ENCODE measurements at regions not wholly inside any gene's neighbourhood (a gene's known extent, or its start where the extent isn't known, plus 50 kb on each side); places are given as distances from the start of the nearest gene placed in this dataset.

- Mint-ChIP-seq H3K9me3 (no peaks in the 10 kb centered on the region), H3K36me3 (ENCODE audit: low read depth) (no peaks in the 10 kb centered on the region), H3K27me3 (ENCODE audit: low read depth, poor library complexity) (peaks cover 41% of the 10 kb centered on the region), H3K4me3 (no peak overlapping the region), H3K4me1 (no peaks in the 10 kb centered on the region), H3K27ac (no peak overlapping the region)
- no peak for DNase-seq
- no peak for TF ChIP-seq CTCF (IDR thresholded peaks at IDR 0.05)
Observed at GRCh38 chr10:8289186-8289924, 234.9 kb downstream of the GATA3 start.

GRCh38 chr10:8294779-8295178 lies 240.3 kb downstream of the GATA3 start:
- Mint-ChIP-seq H3K27me3 (ENCODE audit: low read depth, poor library complexity) (peaks cover 72% of the 10 kb centered on the region), H3K36me3 (ENCODE audit: low read depth) (no peaks in the 10 kb centered on the region), H3K4me1 (peaks cover 6% of the 10 kb centered on the region), H3K9me3 (no peaks in the 10 kb centered on the region), H3K4me3 (no peak overlapping the region), H3K27ac (no peak overlapping the region)
- TF ChIP-seq CTCF (IDR thresholded peaks at IDR 0.05), result no peak
- no peak for DNase-seq

GRCh38 chr10:8295311-8295710 lies 240.8 kb downstream of the GATA3 start:
- DNase-seq, result no peak
- Mint-ChIP-seq H3K27me3 (ENCODE audit: low read depth, poor library complexity) (peaks cover 67% of the 10 kb centered on the region), H3K27ac (no peak overlapping the region), H3K9me3 (no peaks in the 10 kb centered on the region), H3K4me3 (no peak overlapping the region), H3K36me3 (ENCODE audit: low read depth) (no peaks in the 10 kb centered on the region), H3K4me1 (peaks cover 6% of the 10 kb centered on the region)
- TF ChIP-seq CTCF (IDR thresholded peaks at IDR 0.05), result no peak

GRCh38 chr10:8296090-8296733 lies 241.7 kb downstream of the GATA3 start:
- H3K4me3 Mint-ChIP-seq, result peak overlapping the region; percentile 67
- no peaks in the 10 kb centered on the region for H3K36me3 Mint-ChIP-seq (ENCODE audit: low read depth)
- no peaks in the 10 kb centered on the region for H3K9me3 Mint-ChIP-seq
- H3K27ac Mint-ChIP-seq, result no peak overlapping the region
- DNase-seq, result peak; percentile 11
- H3K27me3 Mint-ChIP-seq (ENCODE audit: low read depth, poor library complexity), result peaks cover 64% of the 10 kb centered on the region
- TF ChIP-seq CTCF (IDR thresholded peaks at IDR 0.05), result no peak
- H3K4me1 Mint-ChIP-seq, result peaks cover 12% of the 10 kb centered on the region

GRCh38 chr10:8296734-8297101 lies 242.2 kb downstream of the GATA3 start:
- H3K27ac Mint-ChIP-seq, result no peak overlapping the region
- H3K4me3 Mint-ChIP-seq, result peak overlapping the region; percentile 67
- no peaks in the 10 kb centered on the region for H3K9me3 Mint-ChIP-seq
- TF ChIP-seq CTCF (IDR thresholded peaks at IDR 0.05), result no peak
- peaks cover 63% of the 10 kb centered on the region for H3K27me3 Mint-ChIP-seq (ENCODE audit: low read depth, poor library complexity)
- no peaks in the 10 kb centered on the region for H3K36me3 Mint-ChIP-seq (ENCODE audit: low read depth)
- no peak for DNase-seq
- peaks cover 12% of the 10 kb centered on the region for H3K4me1 Mint-ChIP-seq

GRCh38 chr10:8297107-8297506 lies 242.6 kb downstream of the GATA3 start:
- Mint-ChIP-seq H3K27me3 (ENCODE audit: low read depth, poor library complexity) (peaks cover 62% of the 10 kb centered on the region), H3K36me3 (ENCODE audit: low read depth) (no peaks in the 10 kb centered on the region)

More at GRCh38 chr10:8297107-8297506, 242.6 kb downstream of the GATA3 start:
- Mint-ChIP-seq H3K9me3 (no peaks in the 10 kb centered on the region), H3K27ac (no peak overlapping the region), H3K4me1 (peaks cover 12% of the 10 kb centered on the region), H3K4me3 (peak overlapping the region; percentile 21)
- no peak for DNase-seq
- TF ChIP-seq CTCF (IDR thresholded peaks at IDR 0.05), result no peak

Data from nephron progenitor cell (in vitro differentiated cells).